ENCODE measurements at regions not wholly inside any gene's neighbourhood (a gene's known extent, or its start where the extent isn't known, plus 50 kb on each side); places are given as distances from the start of the nearest gene placed in this dataset.

DNA sequence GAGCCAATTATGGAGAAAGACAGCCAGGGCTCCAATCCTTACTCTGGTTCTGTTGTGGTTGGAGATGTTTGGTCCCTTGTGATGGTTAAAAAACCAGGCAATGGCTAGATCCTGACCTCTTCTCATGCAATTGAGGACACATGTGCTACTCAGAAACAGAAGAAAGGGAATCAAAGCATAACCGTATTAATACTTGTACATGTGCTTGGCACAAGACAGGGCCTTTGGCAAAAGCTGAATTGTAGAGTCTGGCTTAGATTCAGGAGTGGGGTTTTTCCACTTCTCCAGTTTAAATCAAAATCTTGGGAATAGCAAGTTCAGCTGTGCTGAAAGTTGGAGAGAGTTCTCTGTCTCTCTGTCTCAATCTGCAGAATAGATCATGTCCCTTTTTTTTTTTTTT lies 80.1 kb upstream of the E2F8 start:
- no peak for DNase-seq

DNA sequence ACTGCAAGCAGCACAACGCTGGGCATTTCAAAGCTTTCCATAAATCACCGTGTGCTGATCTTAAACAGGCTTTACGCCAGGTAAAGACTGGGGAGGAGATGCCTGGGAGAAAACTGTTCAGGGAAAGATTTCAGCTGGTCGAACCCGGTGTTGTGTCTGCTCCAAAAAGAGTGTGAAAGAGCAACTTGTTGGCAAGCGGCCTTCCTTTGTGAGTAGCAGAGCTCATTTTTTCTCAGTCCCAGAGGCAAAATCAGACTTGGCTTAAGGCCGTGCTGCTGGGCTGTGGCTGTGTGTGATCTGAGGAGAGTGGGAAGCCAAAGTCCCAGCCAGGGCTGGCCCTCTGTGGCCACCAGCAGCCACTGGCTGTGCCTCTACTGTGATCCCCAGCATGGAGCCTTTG lies 75.7 kb upstream of the E2F8 start:
- no peak for DNase-seq

DNA sequence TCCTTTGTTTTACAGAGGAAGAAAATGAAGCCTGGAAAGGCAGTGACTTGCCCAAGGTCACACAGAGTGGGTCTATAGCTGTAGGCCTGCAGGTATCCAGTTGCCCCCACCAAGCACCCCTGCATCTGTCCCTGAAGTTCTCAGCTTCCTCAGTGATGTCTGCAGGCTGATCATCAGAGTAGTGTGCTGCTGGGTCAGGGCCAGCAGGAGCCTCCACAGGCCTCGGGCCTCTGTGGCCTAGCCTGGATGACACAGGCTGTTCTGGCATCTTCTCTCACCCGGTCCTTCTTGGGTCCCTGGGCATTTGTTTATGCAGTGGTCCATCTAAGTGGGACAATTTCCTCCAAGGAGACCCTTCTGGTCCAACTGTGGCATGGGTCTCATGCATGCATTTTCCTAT lies 74.8 kb upstream of the E2F8 start:
- DNase-seq: no peak

DNA sequence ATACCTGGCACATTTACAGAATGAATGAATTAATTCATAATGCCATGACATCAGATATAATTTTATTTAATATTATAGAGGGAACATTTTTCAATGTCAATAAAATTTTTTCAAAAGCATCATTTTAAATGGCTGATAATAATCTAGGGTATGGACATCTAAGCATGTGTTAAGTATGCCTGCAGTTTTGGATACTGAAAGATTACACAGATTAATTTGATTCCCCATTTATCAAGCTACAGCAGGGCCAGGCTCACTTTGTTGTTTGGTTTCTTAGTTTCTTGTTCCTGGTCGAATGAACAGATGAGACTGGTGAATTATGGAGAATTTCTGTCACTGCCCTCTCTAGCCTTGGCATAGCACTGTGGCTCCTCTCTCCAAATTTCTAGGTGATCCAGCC lies 72.4 kb upstream of the E2F8 start:
- no peak for DNase-seq

DNA sequence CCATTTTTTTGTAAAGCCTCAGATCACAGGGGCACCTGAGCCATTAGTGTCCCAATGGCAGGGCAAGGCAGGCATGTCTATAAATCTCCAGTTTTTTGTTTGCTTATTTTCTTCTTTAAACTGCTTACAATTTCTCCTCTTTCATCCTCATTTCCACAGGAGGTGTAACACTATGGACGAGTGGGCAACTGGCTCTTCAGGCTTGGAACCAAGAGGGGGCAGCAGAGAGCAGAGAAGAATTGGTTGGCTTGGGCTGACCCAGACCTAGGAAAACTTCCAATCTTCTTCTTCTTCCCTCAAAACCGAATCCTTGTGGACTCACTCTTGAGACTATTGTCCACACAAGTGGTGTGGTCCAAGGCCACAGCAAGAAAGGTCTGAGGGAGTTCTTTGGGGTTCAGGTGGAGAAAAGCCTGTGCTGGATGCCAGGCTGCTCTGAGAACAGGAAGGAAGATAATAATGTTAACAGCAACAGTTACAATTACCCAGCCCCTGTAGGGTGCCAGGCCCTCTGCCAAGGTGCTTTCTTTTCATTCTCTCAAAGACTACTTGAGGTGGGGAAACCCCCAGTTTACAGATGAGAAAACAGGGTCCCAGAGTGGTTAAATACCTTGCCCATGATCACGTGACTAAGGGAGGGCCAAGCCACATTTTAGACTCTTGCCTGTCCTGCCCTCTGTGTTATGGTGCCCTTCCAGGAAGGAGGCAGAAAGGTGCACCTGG lies 70.7 kb upstream of the E2F8 start:
- DNase-seq: peak; percentile 34

DNA sequence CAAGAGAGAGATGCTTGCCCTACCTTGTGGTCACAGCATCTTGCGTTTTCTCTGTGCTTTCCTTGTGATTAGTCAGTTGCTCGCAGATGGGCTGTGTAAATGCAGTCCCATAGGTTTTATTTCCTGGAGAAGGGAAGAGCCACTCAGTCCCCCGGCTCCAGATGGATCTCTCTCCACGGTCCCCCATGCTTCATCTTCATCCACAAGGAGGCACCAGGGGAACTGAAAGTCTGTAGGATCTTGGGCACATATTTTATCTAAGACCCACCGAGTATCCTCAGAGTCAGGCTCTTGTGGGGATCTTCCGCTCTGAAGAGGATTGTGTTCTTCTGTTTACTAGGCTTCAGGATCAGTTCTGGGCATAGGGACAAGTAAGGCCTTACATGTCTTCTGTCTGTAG lies 66.8 kb upstream of the E2F8 start:
- no peak for DNase-seq

DNA sequence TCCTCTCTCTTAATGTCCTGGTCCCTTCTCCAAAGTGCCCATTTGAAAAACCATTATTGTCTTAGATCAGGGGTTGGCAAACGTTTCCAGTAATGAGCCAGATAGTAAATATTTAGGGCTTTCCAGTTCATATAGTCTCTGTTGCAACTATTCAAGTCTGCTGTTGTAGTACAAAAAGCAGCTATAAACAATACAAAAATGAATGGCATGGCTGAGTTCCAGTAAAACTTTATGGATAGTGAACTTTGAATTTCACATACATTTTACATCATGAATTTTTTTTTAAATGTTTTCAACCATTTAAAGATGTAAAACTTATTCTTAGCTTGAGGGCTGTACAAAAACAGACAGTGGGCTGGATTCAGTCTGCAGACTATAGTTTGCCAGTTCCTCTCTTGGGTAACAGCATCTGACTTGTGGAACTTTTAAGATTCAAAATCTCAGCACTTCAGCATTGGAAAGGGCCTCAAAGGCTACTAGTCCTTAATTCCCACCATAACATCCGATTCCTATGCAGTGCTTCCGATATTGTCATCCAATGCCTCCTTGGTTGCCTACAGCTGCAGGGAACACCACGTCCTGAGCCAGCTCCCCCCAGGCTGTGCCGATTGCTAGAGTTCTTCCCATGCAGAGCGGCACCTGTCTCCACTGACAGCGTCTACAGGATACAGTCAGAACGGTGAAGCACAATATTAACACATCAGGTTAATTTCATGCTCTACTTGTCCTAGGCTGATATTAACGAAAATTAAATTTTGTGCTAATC lies 65.6 kb upstream of the E2F8 start:
- peak; percentile 82 for DNase-seq

DNA sequence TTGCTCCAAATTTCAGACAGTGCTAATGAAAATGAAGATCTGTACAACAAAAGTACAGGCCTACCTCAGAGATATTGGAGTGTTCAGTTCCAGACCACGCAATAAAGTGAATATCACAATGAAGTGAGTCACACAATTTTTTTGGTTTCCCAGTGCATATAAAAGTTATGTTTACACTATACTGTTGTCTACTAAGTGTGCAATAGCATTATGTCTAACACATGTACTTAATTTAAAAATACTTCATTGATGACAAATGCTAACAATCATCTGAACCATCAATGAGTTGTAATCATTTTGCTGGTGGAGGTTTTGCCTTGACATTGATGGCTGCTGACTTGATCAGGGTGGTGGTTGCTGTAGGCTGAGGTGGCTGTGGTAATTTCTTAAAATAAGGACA lies 60.6 kb upstream of the E2F8 start:
- no peak for DNase-seq

DNA sequence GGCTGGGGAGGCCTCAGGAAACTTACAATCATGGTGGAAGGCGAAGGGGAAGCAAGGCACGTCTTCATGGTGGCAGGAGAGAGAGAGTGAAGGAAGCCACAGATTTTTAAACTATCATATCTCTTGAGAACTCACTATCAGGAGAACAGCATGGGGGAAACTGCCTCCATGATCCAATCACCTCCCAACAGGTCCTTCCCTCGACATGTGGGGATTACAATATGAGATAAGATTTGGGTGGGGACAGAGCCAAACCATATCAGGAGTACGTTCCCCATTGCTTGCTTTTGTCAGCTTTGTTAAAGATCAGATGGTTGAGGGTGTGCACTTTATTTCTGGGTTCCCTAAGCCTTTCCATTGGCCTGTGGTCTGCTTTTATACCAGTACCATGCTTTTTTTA lies 53.7 kb upstream of the E2F8 start:
- no peak for DNase-seq

DNA sequence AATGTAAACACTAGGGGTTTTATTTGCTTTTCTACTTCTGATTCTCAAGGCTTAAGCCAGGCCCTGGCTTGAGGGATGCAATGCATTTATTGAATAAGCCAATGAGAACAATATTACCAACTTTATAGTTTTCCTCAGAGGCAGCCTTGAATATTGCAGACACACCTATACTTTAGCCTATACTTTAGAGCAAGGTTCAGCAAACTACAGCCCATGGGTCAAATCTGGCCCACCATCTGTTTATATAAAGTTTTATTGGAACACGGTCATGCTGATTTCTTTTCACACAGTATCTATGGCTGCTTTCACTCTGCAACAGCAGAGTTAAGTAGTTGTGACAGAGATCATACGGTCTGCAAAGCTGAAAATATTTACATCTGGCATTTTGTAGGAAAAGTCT lies 50.3 kb upstream of the E2F8 start:
- no peak for DNase-seq

Data from NCI-H1092 treated with DMSO at 0.1 percent for 48 hours (cell line).